GM19455 (cell line): ENCODE measurements at regions not wholly inside any gene's neighbourhood (a gene's known extent, or its start where the extent isn't known, plus 50 kb on each side); places are given as distances from the start of the nearest gene placed in this dataset.

Source experiments
- ATAC-seq: cut with Tn5 transposase; IDR thresholded peaks from one replicate; pipeline ENCODE4 v1.9.1; 2021; ENCODE audit not compliant: unreplicated experiment

DNA sequence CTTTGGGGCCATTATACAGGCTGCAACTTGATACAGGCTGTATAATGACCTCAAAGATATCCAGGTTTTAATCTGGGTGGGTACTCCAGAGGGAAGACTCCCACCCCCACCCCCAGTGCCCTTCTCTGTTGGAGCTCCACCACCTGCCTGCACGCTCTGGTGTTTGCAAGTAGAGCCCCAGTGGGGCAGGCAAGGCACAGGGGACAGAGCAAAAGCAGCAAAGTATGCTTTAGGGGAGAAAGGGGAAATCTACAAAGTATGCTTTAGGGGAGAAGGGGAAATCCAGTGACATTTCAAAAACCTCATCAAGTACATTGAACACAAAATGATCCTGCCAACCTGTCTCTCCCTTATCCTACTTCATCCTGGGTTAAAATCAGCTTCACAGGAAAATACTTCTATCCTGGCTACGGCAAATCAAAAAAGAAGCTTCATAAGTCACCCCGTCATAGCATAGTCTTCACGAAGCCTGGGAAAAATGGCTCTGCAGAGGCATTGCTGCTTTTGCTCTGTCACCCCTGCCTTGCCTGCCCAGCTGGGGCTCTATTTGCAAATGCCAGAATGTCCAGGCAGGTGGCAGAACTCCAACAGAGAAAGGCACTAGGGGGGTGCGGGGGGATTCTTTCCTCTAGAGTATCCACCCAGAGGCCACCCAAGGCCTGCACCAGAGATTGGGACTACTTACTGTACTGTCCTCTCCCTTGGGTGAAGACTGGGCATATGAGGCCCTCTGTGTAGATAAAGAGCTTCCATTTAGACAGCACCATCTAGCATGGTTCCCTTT, 60.9 kb upstream of the ATP11B start:
- ATAC-seq, result no peak

DNA sequence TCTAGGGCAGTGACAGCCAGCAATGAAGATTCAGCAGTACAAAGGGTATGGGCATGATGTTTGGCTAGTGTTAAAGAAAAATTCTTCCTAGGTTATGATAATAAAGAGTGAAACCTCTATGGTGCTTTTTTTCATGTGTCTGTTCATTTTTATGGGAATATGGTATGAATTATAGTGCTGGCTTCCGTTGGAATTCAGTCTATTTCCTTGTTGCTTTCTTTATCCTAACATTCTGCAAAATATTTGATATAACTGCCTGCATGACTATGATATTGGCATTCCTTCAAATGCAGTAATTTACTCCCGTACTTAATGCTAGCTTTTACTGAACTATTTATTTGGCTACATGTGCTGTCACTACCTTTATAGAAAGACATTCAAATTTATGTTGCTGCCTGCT, 57.6 kb upstream of the ATP11B start:
- no peak for ATAC-seq

DNA sequence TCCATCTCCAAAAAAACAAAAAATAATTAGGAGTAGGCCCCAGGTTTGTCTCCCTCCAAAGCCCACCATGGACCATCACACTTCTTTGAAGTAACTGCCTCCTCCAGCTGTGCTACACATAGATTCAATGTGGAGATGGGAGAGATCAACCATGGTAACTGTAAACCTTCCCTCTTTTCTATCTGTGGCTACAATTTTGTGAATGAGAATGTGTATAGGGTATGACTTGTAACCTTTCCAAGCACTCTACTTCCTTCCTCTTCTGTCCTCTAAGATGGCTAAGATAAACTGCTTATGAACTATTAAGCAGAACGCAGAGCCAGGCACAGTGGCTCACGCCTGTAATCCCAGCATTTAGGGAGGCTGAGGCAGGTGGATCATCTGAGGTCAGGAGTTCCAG, 55.5 kb upstream of the ATP11B start:
- no peak for ATAC-seq

DNA sequence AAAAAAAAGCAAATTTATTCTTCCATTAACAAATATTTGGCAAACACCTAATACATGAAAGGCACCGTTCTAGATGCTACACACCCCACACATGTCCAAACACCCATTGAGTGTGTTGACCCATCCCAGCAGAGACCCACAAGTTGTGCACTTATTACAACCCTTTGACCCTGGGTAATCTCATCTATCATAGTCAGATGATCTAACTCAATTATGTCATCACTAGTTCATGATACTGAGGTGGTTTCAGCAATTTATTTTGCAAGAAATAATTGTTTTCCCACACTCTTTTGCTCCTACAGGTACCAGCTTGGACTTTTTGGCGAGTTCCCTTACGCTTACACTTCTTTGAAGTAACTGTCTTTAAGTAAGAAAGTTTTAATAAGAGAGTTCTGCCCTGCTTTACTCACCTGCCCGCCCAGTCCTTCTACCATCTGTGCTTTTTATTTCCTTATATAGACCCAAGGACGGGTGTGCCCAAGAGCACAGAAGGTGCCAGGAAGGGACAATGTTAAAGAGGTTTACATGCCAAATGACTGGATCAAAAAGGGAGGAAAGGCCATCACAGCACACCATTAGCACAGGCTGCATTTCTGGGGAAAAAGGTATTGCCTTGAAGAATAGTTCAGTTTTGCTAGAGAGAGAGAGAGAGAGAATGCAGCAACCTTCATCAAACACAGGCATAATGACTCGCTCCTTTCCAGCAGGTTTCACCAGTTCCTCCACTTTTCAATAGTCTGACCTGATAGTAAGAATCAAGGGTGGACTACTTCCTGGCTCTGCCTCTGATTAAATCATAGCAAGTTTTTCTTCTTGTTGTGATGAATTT, 54.5 kb upstream of the ATP11B start:
- no peak for ATAC-seq

DNA sequence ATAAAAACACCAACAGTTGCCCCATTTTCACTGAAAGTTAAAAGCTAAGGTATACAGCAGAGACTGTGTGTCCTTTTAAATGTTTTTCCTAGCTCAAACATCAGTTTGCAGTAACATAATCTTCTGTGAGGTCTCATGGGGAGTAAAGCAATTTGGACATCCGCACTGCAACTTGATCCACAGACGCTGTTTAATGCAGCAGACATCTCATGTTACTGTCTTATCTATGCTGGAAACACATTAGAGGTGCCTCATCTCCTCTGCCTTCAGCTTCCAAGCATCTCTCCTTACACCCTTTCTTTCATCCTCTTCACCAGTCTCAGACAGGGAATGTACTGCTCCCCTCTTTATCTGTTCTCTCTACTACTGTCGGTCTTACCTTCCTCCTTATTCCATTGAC, 53.7 kb upstream of the ATP11B start:
- ATAC-seq, result no peak

DNA sequence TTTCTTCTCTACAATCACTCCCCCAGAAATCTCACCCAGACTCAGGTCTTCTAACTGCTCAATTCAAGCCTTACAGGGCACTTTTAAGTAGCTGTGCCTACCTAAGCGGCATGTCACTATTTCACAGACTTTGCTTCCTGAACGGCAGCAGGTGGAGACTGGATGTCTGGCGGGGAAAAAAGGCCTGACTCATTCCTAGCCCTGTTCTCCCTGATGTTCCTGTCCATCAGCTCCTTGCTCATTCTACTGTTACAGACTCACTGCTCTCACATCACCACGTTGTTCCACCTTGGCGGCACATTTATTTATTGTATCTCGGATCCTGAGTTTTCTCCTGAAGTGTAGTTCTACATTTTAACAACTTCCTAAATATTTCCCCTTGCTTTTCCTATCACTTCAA, 52.6 kb upstream of the ATP11B start:
- no peak for ATAC-seq

DNA sequence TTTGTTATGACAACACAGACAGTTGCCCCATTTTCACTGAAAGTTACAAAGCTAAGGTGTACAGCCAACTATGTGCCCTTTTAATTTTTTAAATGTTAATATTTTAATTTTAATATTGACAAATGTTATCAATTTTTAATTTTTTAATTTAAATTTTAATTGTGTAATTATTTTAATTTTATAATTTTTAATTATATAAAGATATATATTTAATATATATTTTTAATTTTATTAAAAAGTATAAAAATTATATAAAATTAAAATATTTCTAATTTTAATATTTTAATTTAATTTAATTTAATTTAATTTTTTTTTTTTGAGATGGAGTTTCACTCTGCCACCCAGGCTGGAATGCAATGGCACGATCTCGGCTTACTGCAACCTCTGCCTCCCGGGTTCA, 52.1 kb upstream of the ATP11B start:
- ATAC-seq, result no peak
